ENCODE measurements at regions not wholly inside any gene's neighbourhood (a gene's known extent, or its start where the extent isn't known, plus 50 kb on each side); places are given as distances from the start of the nearest gene placed in this dataset.

- TF ChIP-seq CTCF (IDR thresholded peaks at IDR 0.05) (no peak), POLR2A (IDR thresholded peaks at IDR 0.05) (no peak)
Observed at GRCh38 chr16:74190292-74190691, 106.3 kb upstream of the PSMD7 start.

Data from tibial nerve (tissue), 3 donors.